DMS53 (cell line): ENCODE measurements at regions not wholly inside any gene's neighbourhood (a gene's known extent, or its start where the extent isn't known, plus 50 kb on each side); places are given as distances from the start of the nearest gene placed in this dataset.
A peak's percentile ranks its signal among the peaks of the same experiment; 100 is the strongest.

Experiments
- DNase-seq: peaks from one replicate; lab custom pipeline; 2025; lab: John Stamatoyannopoulos, UW

DNA sequence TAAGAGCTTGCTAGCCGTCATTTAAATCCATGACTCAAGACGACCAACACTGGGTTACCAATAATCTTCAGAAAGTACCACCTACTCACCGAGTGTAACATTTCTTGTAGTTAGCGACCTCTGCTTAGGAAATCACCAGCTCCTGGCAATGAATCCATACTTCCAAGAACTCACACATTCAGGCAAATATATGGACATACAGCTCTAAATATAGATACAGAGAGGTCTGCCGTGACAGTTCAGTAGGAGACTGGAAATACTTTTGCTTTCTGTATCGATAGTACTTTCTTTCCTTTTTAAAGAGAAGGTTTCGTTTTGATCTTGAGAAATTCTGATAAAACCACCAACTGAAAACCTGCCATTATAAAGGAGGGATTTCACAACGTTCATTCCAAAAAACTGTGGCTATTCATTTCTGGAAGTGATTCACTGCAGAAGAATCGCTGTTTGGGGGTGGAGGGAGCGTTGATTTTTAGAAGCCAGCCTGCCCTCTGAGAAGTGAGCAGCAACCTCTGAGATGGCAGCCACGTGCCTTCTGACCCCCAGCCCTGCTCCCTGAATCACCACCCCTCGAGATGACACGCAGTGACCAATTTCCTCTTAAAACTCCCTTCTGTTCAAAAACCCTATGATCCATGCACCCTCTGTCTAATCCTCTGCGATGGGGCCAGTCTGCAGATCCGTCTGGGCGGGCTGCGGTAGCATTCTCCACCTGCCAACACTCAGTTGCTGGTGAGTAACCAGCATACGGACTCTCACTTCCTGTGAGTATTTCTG, 179.0 kb upstream of the KLF14 start:
- DNase-seq: peak; percentile 91

DNA sequence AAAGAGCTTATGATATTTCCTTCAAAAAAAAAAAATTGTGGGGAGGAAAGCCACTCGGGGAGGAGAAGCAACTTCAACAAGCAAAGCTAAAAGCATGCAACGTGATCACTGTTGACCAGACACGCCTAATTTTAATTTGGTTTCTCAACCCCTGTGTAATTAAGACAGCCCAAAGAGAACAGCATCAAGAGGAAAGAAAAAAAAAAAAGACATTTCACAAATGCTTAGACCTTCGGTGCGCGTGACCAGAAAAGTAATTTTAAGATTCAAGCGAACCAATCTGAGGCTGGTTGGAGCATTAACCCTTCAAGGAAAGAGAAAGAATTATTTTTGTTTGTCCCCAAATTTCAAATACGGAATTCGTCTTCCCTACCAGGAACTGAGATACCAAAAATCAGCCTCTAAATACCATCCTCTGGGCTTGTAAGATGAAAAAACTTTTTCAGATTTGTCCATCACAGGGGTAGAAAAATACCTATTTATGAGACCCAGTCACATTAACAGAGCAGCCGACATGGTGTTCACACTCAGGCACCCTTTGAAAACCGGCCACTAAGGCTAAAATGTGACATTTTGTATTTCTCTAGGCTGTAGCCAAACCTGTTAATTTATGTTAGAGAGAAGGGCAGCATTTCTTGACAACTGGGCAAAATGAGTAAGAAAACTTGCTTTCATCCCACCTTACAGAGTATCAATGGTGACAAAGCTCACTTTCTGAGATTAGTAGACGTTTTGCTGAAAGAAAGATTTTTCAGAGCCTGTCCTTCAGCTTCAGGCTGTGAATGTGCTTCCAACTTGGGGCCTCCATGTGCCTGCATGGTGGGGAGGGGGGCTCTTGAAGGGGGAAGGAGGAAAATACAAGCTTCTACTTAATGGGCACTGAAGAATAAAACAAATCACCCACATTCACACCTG, 179.9 kb upstream of the KLF14 start:
- DNase-seq: no peak

DNA sequence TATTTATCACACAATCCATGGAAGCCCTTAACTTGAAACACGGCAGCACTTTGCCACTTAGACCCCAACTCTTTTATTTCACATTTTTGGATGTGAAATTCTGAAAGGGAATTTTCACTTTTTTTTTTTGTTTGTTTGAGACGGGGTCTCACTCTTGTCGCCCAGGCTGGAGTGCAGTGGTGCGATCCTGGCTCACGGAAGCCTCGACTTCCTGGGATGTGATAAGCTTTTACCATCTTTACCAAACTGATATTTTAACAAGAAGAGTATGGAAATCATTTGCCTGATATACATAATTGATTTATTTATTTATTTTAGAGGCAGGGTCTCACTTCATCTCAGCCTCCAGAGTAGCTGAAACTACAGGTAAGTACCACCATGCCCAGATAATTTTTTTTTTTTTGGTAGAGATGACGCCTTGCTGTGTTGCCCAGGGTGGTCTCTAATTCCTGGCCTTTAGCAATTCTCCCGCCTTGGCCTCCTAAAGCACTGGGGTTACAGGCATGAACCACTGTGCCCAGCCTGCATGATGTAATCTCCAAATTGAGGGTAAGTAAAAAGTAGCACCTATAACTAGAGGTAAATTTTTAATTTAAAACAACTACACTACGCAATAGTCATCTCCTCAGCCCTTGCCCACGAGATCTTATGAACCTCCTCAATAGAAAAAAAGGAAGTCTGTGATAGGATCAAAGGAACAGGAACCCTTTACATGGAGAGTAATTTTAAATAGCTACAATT, 180.7 kb upstream of the KLF14 start:
- no peak for DNase-seq

DNA sequence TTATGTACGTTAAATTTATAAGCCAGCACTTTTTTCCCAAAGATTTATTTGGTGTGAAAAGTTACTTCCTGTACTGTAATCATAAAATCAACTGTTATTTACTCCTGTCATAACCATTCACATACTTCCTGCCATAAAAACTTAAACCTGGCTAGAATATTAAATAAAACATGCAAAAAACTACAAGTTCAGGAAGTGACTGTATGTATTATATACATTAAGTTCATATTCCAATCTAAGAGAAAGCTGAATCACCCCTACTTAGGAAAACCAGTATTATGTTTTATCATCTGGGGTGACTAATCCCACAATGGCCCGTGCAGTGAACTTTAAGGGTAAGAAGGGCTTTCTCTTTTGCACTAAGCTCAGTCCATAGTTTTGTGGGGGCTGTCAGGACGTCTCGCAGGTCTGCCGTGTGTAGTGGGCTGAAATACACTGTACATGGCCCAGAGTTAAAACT, 183.7 kb upstream of the KLF14 start:
- DNase-seq: peak; percentile 51

- peak; percentile 48 for DNase-seq
Measured at GRCh38 chr7:130918129-130919052, 184.4 kb upstream of the KLF14 start.

DNA sequence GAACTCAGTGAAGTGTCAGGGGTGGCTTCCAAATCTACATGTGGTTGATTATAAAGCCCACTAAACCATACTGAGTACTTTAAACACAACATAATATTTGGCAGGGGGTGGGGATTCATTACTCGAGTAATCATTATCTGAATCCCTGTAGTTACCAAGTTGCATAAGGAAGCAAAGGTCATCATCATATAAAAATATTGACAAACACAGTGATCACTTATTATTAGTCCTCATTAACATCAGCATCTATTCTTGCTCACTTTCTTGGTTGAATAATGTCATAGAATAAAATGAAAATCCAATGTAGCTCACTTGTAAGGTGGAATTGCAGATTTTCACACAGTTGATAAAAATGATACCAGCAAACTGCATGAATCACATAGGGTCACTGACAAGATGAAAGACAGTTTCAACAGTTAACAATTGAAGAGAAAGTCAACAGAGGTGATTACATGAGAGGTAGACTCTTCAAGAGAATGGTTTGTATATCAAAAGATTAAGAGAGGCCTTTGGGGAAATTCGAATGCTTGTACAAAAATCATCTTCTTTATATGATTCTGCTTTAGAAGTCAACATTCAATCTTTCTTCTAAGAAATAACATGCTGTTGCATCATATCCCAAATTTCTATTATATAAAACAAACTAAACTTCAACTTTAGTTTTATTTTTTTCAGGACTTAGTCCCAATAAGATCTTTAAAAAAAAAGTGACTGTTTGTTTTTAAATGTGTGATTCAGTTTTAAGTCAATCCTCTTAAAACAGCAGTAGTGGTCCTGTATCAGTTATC, 185.5 kb upstream of the KLF14 start:
- DNase-seq: peak; percentile 60

DNA sequence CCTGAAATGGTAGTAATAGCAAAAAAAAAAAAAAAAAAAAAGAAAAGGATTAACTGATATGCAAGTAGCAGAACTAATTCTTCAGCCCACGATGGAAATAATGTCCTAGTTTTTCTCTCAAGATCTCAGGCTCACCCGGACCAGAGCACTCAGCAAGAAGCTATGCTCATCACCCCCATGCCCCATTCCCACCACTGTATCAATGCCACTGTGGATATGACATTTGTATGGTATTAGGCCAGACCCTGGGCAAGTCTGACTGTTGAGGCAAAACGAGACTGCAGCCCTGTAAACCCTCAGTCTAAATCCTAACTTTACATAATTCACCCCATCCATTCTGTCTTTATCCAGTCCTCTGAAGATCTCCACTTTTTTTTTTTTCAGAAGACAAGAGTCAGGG, 186.1 kb upstream of the KLF14 start:
- no peak for DNase-seq

- DNase-seq: peak; percentile 84
Measured at GRCh38 chr7:130921391-130922180, 187.6 kb upstream of the KLF14 start.

- peak; percentile 41 for DNase-seq
Measured at GRCh38 chr7:130922206-130923112, 188.5 kb upstream of the KLF14 start.

DNA sequence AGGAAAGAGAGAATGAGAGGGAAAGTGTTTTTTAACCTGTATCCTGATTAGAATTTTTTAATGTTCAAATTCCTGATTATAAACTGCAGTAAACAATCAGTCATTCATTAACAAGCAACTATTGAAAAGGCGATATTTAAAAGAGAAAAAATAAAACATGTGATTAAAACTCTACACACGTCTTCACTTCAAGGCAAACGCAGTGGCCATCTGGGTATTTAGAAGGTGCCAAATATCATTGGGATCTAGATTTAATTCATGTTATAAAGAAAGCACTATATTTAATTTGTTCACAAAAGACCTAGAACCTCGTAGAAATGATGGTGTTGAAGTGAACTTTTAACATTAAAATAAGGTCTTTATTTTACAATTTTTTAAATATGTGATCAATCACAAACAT, 189.4 kb upstream of the KLF14 start:
- no peak for DNase-seq

DNA sequence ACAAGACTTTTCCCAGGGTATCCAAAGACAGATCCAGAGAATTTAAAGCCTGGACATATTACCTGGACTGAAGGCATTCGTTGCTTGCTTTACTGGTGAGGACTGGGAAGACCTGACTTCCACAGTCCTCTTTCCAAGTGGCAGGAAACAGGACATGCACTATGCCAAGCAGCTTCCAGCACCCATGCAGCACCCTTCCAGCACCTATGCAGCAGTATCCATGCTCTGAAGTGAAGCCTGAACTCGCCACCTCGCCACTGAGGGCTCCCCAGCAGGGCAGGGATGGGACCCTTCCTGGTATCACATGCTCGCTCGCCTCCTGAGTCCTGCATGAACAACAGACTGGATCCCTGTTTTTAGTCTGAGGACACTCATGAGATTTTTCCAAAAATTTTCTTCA, 189.9 kb upstream of the KLF14 start:
- no peak for DNase-seq

DNA sequence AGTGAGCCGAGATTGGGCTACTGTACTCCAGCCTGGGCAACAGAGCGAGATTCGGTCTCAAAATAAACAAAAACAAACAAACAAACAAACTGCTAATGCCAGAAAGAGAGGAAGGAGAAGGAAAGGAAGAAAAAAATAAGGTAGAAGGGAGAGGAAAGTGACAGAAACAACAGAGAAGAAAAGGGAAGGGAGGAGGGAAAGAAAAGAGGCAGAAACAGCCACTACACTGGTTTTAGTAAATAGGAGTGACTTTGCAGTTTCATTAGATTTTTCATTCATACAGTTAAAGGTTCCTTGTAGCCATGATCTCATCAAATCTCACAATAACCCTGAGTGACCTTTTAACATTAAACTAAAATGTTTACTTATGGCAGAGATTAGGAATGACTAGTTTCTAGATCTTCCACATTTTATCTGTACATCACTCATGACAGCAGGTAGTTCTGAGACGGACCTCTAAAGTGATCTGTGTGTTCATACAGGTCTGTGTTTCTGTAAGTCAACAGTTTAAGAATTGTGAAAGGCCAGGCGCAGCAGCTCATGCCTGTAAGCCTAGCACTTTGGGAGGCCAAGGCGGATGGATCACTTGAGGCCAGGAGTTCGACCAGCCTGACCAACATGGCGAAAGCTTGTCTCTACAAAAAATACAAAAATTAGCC, 191.3 kb upstream of the KLF14 start:
- no peak for DNase-seq

GRCh38 chr7:130926001-130926691, 192.1 kb upstream of the KLF14 start:
- no peak for DNase-seq

DNA sequence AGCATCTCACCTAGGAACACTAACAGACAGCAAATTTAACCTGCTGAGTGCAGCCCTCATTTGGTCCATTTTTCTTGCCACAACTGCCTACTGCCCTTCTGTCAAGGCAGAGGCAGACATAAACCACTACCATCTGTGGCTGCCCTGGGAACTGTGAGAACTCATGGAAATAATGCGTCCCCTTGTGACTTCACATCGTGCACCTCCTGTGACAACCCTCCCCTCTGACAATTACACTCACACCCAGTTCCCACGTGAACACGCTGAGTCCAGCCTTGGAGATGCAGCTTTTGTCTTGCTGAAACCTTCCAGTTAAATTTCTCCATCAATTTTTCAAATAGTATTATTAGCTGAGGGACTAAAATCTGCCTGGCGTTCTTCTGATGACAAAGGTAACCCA, 193.1 kb upstream of the KLF14 start:
- no peak for DNase-seq

DNA sequence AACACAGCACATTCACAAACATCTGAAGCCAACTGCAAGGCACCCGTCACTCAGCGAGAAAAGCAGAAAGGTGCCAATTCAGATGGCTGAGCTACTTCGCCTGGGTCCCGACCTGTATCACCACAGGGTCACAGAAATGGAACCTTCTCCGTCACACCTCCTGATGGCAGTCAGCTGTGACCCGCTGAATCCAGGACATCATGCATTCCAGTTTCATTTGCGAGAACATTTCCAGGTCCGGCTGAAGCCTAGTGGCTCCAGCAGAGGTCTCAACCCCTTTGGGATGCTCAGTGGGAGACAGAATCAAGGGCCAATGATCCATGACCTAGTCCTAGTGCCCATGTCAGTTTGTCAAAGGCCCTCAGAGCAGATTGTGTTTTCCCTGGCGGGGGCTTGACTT, 193.6 kb upstream of the KLF14 start:
- no peak for DNase-seq

DNA sequence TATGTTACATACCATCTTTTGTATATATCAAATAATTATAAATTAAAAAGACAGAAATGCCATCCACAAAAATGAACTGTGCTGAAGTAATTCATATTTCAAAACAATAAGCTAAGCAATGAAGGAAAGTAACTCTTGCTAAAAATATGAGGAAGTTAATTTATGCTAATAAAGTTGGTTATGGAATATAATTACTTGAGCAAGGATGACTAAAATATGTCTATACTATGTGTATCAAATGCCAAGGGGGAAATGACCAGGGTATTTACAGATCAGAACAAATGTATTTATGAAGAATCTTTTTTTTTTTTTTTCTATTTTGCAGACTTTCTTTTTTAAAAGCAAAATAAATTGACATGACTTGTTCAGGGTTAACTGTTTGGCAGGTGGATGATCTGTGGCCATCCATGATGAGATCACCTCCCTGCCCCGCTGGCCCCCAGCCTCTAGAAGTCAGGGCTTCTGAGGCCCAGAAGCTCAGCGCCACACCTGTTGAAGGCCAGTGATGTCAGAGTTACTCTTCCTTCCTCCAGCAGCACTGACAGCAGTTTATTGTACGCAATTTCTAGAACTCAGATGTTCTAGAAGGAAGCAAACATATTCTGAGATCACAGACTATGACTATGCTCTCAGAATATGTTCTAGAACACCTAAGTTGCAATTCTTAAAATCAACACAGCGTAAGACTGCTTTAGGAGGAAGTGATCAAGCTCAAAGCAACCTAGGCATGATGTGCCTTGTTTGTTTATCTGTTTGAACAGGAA, 196.1 kb upstream of the KLF14 start:
- DNase-seq: peak; percentile 89

- no peak for DNase-seq
Measured at GRCh38 chr7:130930681-130931080, 196.7 kb upstream of the KLF14 start.
